Type B pancreatic cell (in vitro differentiated cells): ENCODE measurements at regions not wholly inside any gene's neighbourhood (a gene's known extent, or its start where the extent isn't known, plus 50 kb on each side); places are given as distances from the start of the nearest gene placed in this dataset.

Experiments used
- DNase-seq: peaks from one replicate; pipeline ENCODE4 v3.0.0; 2021; ENCODE audit warnings: mixed read lengths; ENCODE audit not compliant: unreplicated experiment; ENCODE audit errors: extremely low spot score
- H3K27ac Mint-ChIP-seq: 2 replicates; pipeline ENCODE4 v1.8.0; 2021; ENCODE audit warnings: mild to moderate bottlenecking, mixed read lengths
- H3K27me3 Mint-ChIP-seq: 2 replicates; pipeline ENCODE4 v1.8.0; 2021; ENCODE audit warnings: mixed read lengths
- H3K36me3 Mint-ChIP-seq: 2 replicates; pipeline ENCODE4 v1.8.0; 2021; ENCODE audit warnings: mixed read lengths
- H3K4me1 Mint-ChIP-seq: one replicate; pipeline ENCODE4 v1.8.0; 2021; ENCODE audit warnings: mixed read lengths; ENCODE audit not compliant: unreplicated experiment
- H3K4me3 Mint-ChIP-seq: 2 replicates; pipeline ENCODE4 v1.8.0; 2021; ENCODE audit warnings: mild to moderate bottlenecking, mixed read lengths
- H3K9me3 Mint-ChIP-seq: 2 replicates; pipeline ENCODE4 v1.8.0; 2021; ENCODE audit warnings: mixed read lengths
- CTCF ChIP-seq: fragments of 200-600 bp; sonication (generic); conservative IDR thresholded peaks from 2 replicates; pipeline ENCODE4 v1.5.0; 2021; ENCODE audit warnings: antibody characterized with exemption, mild to moderate bottlenecking

- no peaks in the 10 kb centered on the region for H3K9me3 Mint-ChIP-seq
- TF ChIP-seq CTCF: no peak
- DNase-seq: no peak
- H3K4me3 Mint-ChIP-seq: no peak overlapping the region
- no peaks in the 10 kb centered on the region for H3K27me3 Mint-ChIP-seq
- no peaks in the 10 kb centered on the region for H3K36me3 Mint-ChIP-seq
- H3K27ac Mint-ChIP-seq: no peak overlapping the region
- H3K4me1 Mint-ChIP-seq: peaks cover 41% of the 10 kb centered on the region
Measured at GRCh38 chr6:44051515-44051914, 75.7 kb downstream of the MRPL14 start.

- no peaks in the 10 kb centered on the region for H3K36me3 Mint-ChIP-seq
- H3K9me3 Mint-ChIP-seq: no peaks in the 10 kb centered on the region
- no peaks in the 10 kb centered on the region for H3K27me3 Mint-ChIP-seq
- peaks cover 41% of the 10 kb centered on the region for H3K4me1 Mint-ChIP-seq
- no peak overlapping the region for H3K27ac Mint-ChIP-seq
- TF ChIP-seq CTCF: no peak
- no peak overlapping the region for H3K4me3 Mint-ChIP-seq
- no peak for DNase-seq
Measured at GRCh38 chr6:44050872-44051505, 76.3 kb downstream of the MRPL14 start.

- Mint-ChIP-seq H3K4me1 (peaks cover 41% of the 10 kb centered on the region), H3K9me3 (no peaks in the 10 kb centered on the region), H3K4me3 (no peak overlapping the region), H3K36me3 (no peaks in the 10 kb centered on the region), H3K27ac (no peak overlapping the region), H3K27me3 (no peaks in the 10 kb centered on the region)
- DNase-seq: no peak
- no peak for TF ChIP-seq CTCF
Measured at GRCh38 chr6:44049989-44050871, 77.0 kb downstream of the MRPL14 start.

DNA sequence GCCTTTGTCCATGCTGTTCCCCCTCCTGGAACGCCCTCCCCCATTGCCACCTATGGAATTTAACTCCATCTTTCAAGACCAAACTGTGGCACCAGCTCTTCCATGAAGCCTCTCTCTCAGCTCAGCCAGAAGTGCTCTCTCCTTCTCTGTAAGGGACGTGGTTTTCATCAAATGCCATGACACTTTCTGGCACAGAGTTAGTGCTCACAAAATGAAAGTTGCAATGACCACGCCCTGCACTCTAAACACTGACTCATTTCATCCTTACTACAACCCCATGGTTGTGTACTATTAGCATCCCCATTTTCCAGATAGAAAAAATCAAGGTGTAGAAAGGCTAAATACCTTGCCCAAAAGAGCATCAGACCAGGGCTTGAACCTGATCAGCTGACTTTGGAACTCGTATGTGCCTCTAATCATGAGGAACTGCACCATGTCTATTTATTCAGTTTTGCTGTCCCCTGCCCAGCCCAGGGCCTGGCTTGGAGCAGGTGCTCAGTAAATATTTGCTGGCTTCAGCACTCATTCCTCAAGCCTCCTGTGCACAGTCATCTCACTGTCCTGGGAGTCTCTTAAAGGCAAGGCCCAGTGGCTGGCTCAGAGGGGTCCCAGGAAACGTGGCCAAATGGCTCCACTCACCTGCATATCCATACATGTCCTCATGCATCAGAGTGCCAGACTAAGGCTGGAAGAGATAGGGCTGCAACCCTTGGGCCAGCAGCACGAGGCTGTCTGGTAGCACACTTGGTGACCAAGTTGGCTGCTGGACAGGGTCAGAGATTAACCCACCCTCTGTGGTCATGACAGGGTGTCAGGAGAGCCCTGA is 77.9 kb downstream of the MRPL14 start:
- Mint-ChIP-seq H3K4me1 (peaks cover 40% of the 10 kb centered on the region), H3K9me3 (no peaks in the 10 kb centered on the region), H3K36me3 (no peaks in the 10 kb centered on the region), H3K4me3 (no peak overlapping the region), H3K27ac (no peak overlapping the region), H3K27me3 (no peaks in the 10 kb centered on the region)
- no peak for TF ChIP-seq CTCF
- no peak for DNase-seq

DNA sequence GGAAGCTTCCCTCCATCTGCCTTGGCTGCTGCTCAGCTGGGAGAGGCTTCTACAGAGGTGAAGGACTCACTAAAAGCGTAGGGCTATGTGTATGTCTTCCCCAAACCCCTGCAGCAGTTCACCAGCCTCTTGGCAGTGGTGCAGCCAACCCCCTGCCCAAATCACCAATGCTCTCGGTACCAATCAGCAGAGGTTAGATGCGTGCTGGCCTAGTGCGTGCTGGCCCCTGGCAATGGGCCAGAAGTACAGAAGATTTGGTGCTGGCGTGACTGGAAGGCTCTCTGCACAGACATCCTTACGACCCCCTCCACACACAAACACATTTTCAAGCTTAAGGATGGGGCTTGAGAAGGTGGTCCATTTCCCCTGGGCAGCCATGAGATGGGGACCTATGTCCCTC is 79.0 kb downstream of the MRPL14 start:
- Mint-ChIP-seq H3K4me1 (peaks cover 33% of the 10 kb centered on the region), H3K27ac (no peak overlapping the region), H3K4me3 (no peak overlapping the region), H3K36me3 (no peaks in the 10 kb centered on the region), H3K9me3 (no peaks in the 10 kb centered on the region), H3K27me3 (no peaks in the 10 kb centered on the region)
- TF ChIP-seq CTCF: no peak
- DNase-seq: no peak
